HEK293T (cell line): ENCODE measurements at regions not wholly inside any gene's neighbourhood (a gene's known extent, or its start where the extent isn't known, plus 50 kb on each side); places are given as distances from the start of the nearest gene placed in this dataset.

ENCODE experiments used
- CTCF ChIA-PET: fragments of 350-600 bp; formaldehyde crosslinking; extraction: SDS; loops from one replicate; lab custom pipeline; 2021; ENCODE audit warnings: antibody characterized with exemption, inconsistent platforms; lab: Yijun Ruan, JAX
- POLR2A ChIA-PET: fragments of 350-600 bp; formaldehyde crosslinking; extraction: SDS; loops from one replicate; lab custom pipeline; 2020; ENCODE audit warnings: antibody characterized with exemption, inconsistent platforms; lab: Yijun Ruan, JAX
- DNase-seq: peaks from one replicate; pipeline ENCODE4 v3.0.0; 2012; ENCODE audit warnings: mixed read lengths; ENCODE audit errors: extremely low spot score
- ARNT ChIP-seq: fragments of 450-650 bp; IDR thresholded peaks from 2 replicates; pipeline ENCODE4 v1.6.1; 2017; ENCODE audit warnings: mild to moderate bottlenecking
- BHLHE40 ChIP-seq: fragments of 450-650 bp; IDR thresholded peaks from 2 replicates; pipeline ENCODE4 v1.6.1; 2016; ENCODE audit warnings: mild to moderate bottlenecking, moderate library complexity, borderline replicate concordance
- CTBP1 ChIP-seq: fragments of 450-650 bp; IDR thresholded peaks from 2 replicates; pipeline ENCODE4 v1.6.1; 2016; ENCODE audit warnings: borderline replicate concordance
- ELF4 ChIP-seq: fragments of 450-650 bp; IDR thresholded peaks from 2 replicates; pipeline ENCODE4 v1.6.1; 2017; ENCODE audit warnings: antibody characterized with exemption
- FOXA1 ChIP-seq: fragments of 450-650 bp; IDR thresholded peaks from 2 replicates; pipeline ENCODE4 v1.6.1; 2016; ENCODE audit warnings: mild to moderate bottlenecking
- FOXK2 ChIP-seq: fragments of 450-650 bp; IDR thresholded peaks from 2 replicates; pipeline ENCODE4 v1.6.1; 2016; ENCODE audit warnings: mild to moderate bottlenecking
- FOXM1 ChIP-seq: fragments of 450-650 bp; IDR thresholded peaks from 2 replicates; pipeline ENCODE4 v1.6.1; 2017; ENCODE audit warnings: mild to moderate bottlenecking, borderline replicate concordance
- HDGF ChIP-seq: fragments of 450-650 bp; IDR thresholded peaks from 2 replicates; pipeline ENCODE4 v1.6.1; 2017; ENCODE audit warnings: antibody characterized with exemption, borderline replicate concordance
- L3MBTL2 ChIP-seq: fragments of 450-650 bp; conservative IDR thresholded peaks from 2 replicates; pipeline ENCODE4 v1.6.1; 2016; ENCODE audit warnings: mild to moderate bottlenecking
- LEF1 ChIP-seq: fragments of 450-650 bp; IDR thresholded peaks from 2 replicates; pipeline ENCODE4 v1.6.1; 2017; ENCODE audit warnings: mild to moderate bottlenecking, borderline replicate concordance
- NFRKB ChIP-seq: fragments of 450-650 bp; IDR thresholded peaks from 2 replicates; pipeline ENCODE4 v1.6.1; 2016; ENCODE audit warnings: mild to moderate bottlenecking, moderate library complexity
- PKNOX1 ChIP-seq: fragments of 450-650 bp; IDR thresholded peaks from 2 replicates; pipeline ENCODE4 v1.6.1; 2016
- SP1 ChIP-seq: fragments of 450-650 bp; IDR thresholded peaks from 2 replicates; pipeline ENCODE4 v1.6.1; 2017
- SUZ12 ChIP-seq: fragments of 450-650 bp; IDR thresholded peaks from 2 replicates; pipeline ENCODE4 v1.6.1; 2016; ENCODE audit warnings: mild to moderate bottlenecking
- TARDBP ChIP-seq: fragments of 450-650 bp; IDR thresholded peaks from 2 replicates; pipeline ENCODE4 v1.6.1; 2016
- ZNF384 ChIP-seq: fragments of 450-650 bp; IDR thresholded peaks from 2 replicates; pipeline ENCODE4 v1.6.1; 2016

DNA sequence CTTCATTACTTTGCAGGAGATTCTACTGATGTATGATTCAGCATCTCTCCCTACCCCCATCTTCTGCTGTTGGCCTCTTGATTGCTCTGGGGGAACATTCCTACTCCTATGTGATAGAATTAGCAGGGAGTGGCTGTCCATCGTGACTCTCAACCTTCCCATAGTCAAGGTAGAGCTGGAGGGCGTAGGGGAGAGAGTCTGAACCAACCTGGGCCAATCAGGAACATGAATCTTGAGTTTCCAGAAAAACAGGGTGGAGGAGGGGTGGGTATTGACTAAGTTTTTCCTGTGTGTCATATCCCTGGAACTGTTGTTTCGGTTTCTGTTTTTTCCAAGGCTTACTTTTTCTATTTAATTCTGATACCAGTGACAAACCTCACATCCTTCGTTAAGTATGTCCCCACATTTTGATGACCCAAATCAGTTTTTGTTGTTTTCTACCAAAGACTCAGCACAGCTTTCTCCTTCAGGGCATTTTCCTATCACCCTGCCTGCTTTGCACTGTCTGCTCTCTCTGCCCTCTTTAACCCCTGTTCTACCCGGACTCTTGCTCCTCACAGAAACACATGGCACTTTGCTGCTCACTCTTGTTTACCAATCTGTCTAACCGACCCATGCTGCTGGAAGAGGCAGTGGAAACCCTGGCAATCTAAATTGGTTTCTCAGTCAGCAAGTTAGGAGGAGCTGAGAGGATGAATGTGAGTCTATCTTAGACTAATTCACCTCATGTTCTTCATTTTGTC is 1428.3 kb downstream of the AACS start:
- CTCF ChIA-PET: no interaction called here
- POLR2A ChIA-PET: no interaction called here
- TF ChIP-seq L3MBTL2 (no peak), TARDBP (no peak), SUZ12 (no peak), LEF1 (no peak), ARNT (no peak), BHLHE40 (no peak), CTBP1 (no peak), HDGF (no peak), ZNF384 (no peak), FOXA1 (no peak), FOXM1 (no peak), NFRKB (no peak), PKNOX1 (no peak)
- no peak for DNase-seq

- ChIA-PET CTCF (no interaction called here), POLR2A (no interaction called here)
- TF ChIP-seq ZNF384 (no peak), NFRKB (no peak), SP1 (no peak), ELF4 (no peak), FOXA1 (no peak), HDGF (no peak), L3MBTL2 (no peak), BHLHE40 (no peak), CTBP1 (no peak), PKNOX1 (no peak), ARNT (no peak), FOXM1 (no peak), TARDBP (no peak), LEF1 (no peak), SUZ12 (no peak), FOXK2 (no peak)
- no peak for DNase-seq
Observed at GRCh38 chr12:126496201-126496600, 1431.0 kb downstream of the AACS start.

DNA sequence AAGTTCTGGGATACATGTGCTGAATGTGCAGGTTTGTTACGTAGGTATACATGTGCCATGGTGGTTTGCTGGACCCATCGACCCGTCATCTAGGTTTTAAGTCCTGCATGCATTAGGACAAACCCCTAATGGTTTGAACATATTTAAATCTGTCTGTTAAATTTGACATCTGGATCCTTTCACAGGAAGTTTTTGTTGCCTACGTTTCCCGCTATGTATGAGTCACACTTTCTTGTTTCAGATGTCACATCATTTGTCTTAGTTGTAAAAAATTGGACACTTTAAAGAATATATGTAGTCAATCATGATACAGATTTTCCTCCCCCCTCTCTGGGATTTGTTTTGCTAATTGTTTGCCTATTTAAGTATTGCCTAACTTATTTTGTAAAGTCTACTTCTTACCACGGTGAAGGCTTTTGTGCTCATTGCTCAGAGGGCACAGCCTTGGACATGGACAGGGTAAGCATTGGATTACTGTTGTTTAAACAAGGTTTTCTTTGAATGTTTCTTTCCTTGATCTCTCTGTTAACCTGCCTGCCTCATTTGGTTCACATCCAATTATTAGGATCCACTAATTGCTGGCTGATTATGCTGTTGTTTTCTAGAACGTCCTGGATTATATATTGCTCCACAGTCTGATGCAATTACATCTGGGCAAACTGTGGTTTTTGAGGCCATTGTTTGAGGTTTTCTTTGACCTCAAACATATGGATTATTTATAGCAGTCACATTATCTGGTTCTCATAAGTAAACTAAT is 1441.4 kb downstream of the AACS start:
- no peak for TF ChIP-seq BHLHE40
- TF ChIP-seq ELF4: no peak
- no peak for TF ChIP-seq LEF1
- TF ChIP-seq FOXA1: no peak
- TF ChIP-seq CTBP1: no peak
- TF ChIP-seq ZNF384: no peak
- TF ChIP-seq FOXK2: no peak
- no peak for TF ChIP-seq SUZ12
- no peak for TF ChIP-seq NFRKB
- no peak for TF ChIP-seq ARNT
- no peak for TF ChIP-seq L3MBTL2
- no peak for TF ChIP-seq PKNOX1
- TF ChIP-seq FOXM1: no peak
- no peak for TF ChIP-seq SP1
- TF ChIP-seq TARDBP: no peak
- no peak for TF ChIP-seq HDGF
- DNase-seq: no peak
- ChIA-PET POLR2A (no interaction called here), CTCF (no interaction called here)

GRCh38 chr12:126507231-126507630 is 1442.0 kb downstream of the AACS start:
- no peak for DNase-seq
- POLR2A ChIA-PET: no interaction called here
- CTCF ChIA-PET: no interaction called here
- TF ChIP-seq HDGF: no peak
- no peak for TF ChIP-seq BHLHE40
- TF ChIP-seq FOXM1: no peak
- TF ChIP-seq FOXK2: no peak
- TF ChIP-seq CTBP1: no peak
- TF ChIP-seq L3MBTL2: no peak
- TF ChIP-seq TARDBP: no peak
- no peak for TF ChIP-seq PKNOX1
- no peak for TF ChIP-seq NFRKB
- TF ChIP-seq ZNF384: no peak
- no peak for TF ChIP-seq LEF1
- no peak for TF ChIP-seq ARNT
- no peak for TF ChIP-seq SUZ12
- no peak for TF ChIP-seq ELF4
- no peak for TF ChIP-seq FOXA1
- TF ChIP-seq SP1: no peak

DNA sequence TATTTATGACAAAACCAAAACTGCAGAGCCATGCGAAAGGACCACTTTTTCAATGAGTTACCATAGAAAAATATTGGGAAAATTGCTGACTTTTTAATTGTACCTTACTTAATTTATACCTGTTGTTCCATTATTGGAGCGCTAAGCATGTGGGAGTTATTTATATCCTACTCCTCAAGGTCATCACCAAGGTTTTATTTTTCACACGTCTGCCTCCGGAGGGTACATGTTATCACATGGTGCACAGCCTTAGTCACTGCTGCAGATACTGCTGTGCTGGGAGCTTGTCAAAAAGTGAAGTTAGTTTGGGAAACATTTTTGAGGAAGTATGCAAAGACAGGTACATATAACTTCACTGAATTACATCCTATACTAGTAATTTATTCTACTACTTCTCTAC is 1444.3 kb downstream of the AACS start:
- no peak for DNase-seq
- no peak for TF ChIP-seq ARNT
- TF ChIP-seq ZNF384: no peak
- TF ChIP-seq SUZ12: no peak
- TF ChIP-seq CTBP1: no peak
- TF ChIP-seq FOXK2: no peak
- no peak for TF ChIP-seq NFRKB
- no peak for TF ChIP-seq LEF1
- no peak for TF ChIP-seq HDGF
- no peak for TF ChIP-seq TARDBP
- no peak for TF ChIP-seq ELF4
- no peak for TF ChIP-seq SP1
- no peak for TF ChIP-seq L3MBTL2
- no peak for TF ChIP-seq BHLHE40
- TF ChIP-seq PKNOX1: no peak
- CTCF ChIA-PET: no interaction called here
- POLR2A ChIA-PET: no interaction called here
